NCI-H748 (cell line): ENCODE measurements at regions not wholly inside any gene's neighbourhood (a gene's known extent, or its start where the extent isn't known, plus 50 kb on each side); places are given as distances from the start of the nearest gene placed in this dataset.

ENCODE experiments used
- DNase-seq: peaks from one replicate; lab custom pipeline; 2025; ENCODE audit not compliant: unreplicated experiment; lab: John Stamatoyannopoulos, UW

- no peak for DNase-seq
These were observed 91.3 kb upstream of the FAM171A1 start for GRCh38 chr10:15462253-15462897.

- DNase-seq, result no peak
These were observed 90.4 kb upstream of the FAM171A1 start for GRCh38 chr10:15461353-15462108.

- DNase-seq, result no peak
These were observed 89.6 kb upstream of the FAM171A1 start for GRCh38 chr10:15460661-15461060.

- DNase-seq, result no peak
These were observed 88.1 kb upstream of the FAM171A1 start for GRCh38 chr10:15459218-15459617.

- DNase-seq, result no peak
These were observed 86.3 kb upstream of the FAM171A1 start for GRCh38 chr10:15457382-15457781.

- DNase-seq, result no peak
These were observed 84.4 kb upstream of the FAM171A1 start for GRCh38 chr10:15455456-15455855.

GRCh38 chr10:15453926-15454325, 82.8 kb upstream of the FAM171A1 start:
- no peak for DNase-seq

DNA sequence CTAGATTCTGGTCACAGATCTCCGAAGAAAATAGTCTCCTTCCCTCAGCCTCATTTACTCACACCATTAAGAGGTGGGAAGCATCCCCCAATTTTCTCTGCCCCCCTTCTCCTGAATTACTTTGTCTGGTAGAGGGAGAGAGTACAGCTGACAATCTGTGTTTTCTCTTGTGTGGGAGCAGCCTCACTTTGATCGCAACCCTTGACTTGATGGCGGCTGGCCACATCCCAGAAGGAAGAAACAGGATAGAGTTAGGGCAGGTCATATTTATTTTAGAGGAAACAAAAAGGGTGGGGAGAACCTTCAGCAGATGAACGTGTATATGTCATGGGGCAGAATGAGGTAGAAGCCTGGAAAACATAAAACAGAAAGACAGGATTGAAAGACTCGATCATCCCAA, 82.4 kb upstream of the FAM171A1 start:
- DNase-seq, result no peak

GRCh38 chr10:15452545-15452944, 81.5 kb upstream of the FAM171A1 start:
- no peak for DNase-seq

GRCh38 chr10:15451137-15452094, 80.3 kb upstream of the FAM171A1 start:
- peak; percentile 5 for DNase-seq

DNA sequence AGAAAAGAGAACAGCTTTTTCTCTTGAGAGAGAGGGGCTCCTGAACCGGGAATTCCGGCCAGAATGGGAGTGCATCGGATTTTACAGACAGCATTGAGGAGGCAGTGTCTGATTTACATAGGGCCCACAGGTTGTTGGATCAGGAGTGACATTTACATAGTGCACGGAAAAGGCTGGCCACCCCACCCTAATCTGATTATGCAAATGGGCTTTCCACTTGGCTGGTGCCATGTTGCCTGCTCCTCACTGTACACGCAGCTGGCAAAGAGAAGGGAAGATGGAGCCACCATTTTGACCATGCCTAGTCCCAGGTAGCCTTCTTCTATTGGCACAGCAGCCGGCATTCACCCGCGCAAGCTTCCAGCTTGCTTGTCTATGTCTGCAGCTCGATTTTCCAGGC, 77.5 kb upstream of the FAM171A1 start:
- DNase-seq, result peak; percentile 2

- no peak for DNase-seq
These were observed 73.9 kb upstream of the FAM171A1 start for GRCh38 chr10:15445006-15445390.

DNA sequence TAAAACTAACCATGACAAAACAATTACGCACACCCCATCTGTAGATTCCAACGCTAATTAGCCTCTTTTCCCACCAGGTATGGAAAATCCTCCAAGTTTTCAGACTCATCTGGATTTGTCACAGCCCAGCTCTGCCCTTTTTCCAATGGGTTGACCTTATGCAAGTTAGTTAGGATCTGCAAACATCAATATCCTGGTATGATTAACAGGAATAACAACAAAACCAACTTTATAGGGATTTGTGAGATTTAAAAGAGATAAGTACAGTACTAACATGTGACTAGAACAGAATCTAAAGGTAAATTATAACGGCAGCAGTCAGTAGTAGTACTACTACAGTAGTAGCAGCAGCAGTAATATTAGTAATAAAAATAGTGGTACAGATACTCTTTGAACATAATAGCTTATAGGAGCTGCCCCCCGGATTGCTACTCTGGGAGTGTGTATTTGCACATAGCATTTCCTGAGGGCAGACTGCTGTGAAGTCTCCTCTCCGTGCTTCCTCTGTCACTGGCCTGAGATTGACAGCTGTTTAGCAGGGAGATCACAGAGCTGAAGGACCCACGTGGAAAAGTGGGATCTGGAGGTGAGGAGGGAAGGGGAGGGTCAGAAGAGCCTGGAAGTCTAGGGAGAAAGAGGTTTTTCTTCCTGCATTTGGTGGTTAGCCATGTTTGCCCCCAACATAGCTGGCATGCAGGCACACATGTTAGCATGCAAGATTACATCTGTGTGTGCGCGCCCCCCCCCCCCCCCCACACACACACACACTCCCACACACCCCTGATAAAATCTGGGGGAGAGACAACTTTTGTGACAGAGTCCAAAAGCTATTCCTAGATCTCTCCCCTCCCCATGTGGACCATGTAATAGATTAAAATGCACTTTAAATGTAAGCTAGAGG, 73.3 kb upstream of the FAM171A1 start:
- no peak for DNase-seq

DNA sequence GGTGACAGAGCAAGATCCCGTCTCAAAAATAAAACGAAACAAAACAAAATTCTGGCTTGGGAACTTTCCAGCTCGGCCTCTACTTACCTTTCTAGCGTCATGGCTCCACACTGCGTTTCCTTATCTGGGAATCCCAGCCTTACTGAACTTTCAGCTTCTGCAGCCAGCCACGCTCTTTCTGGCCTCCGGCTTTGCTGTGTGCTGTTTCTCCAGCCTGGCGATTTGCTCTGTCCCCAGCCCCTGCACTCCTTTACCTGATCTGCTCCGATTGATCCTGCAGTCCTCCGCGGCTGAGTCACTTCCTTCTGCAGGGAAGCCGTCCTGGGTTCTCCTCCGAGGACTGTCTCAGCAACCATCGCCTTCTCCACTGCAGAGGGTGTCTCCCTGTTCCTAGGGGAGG, 71.0 kb upstream of the FAM171A1 start:
- no peak for DNase-seq

- no peak for DNase-seq
These were observed 69.2 kb upstream of the FAM171A1 start for GRCh38 chr10:15440204-15440711.

DNA sequence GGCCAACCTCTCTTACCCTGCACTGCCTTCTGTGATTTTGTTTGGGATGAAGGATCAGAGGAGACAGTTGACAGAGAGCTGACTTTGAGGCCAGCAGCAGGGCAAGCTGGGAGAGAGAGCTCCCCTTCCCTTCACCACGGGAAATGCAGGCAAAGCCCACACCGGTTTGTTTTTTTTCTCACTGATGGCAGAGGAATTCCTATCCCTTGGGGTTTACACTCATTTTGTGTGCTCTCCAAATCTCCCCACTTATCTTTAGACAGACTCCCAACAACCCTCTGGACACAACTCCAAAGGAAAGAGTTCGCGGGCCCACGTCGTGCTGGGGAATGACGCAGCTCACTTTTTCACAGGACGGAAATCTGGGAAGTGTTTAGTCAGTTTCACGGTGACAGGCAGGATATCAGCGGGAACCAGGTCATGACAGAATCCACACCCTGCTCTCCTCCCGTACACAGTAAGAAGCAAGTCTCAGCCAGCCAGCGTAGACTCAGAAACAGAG, 68.3 kb upstream of the FAM171A1 start:
- DNase-seq, result peak; percentile 30

GRCh38 chr10:15436696-15437095, 65.6 kb upstream of the FAM171A1 start:
- DNase-seq, result no peak

DNA sequence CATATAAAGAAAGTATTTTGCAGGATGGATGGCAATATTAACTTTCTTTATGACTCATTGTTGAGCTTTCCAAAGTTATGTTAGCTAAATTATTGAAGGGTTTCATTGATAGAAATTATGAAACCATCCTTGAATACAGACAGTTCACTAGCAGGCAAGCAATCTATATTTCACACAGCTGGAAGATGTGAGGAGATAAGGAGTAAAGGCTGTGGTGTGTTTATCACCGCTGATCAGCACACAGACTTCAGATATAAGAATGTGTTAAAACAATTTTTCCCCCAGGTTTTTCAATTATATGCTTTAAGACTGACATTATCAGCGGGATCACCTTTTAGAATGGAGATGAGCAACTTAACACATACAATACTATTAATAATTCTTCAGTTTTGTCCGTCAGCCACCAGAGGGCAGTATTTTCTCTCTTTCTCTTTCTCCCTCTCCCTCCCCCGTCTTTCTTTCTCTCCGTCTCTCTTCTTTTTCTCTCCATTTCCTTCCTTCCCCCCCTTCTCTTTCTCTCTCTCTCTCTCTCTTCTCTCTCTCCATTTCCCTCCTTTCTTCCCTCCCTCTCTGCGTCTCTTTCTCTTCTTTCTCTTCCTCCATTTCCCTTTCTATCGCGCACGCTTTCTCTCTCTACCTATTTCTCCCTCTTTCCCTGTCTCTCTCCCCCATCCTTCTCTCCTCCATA, 62.9 kb upstream of the FAM171A1 start:
- peak; percentile 33 for DNase-seq

DNA sequence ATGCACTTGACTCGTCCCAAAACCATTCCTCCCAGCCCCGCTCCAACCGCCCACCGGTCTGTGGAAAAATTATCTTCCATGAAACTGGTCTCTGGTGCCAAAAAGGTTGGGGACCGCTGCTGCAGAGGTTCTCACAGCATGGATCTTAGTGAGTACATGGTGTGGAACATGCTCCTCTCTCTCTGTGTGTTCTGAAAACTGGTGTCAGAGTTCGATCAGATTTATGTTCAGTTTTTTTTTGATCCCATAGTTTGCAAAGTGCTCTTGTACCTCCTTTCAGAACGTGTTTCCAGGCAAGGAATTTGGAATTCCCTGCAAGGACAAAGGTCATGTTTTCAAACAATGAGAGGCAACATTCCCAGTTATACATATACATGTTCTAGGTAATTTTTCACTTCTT, 61.2 kb upstream of the FAM171A1 start:
- DNase-seq, result no peak
